ENCODE measurements at regions not wholly inside any gene's neighbourhood (a gene's known extent, or its start where the extent isn't known, plus 50 kb on each side); places are given as distances from the start of the nearest gene placed in this dataset.

- no peak for TF ChIP-seq CTCF (IDR thresholded peaks at IDR 0.05; ENCODE audit: insufficient read depth, low read length, poor library complexity, severe bottlenecking)
- H3K4me3 ChIP-seq (ENCODE audit: low read depth, low read length), result no peak overlapping the region
- H3K27me3 ChIP-seq (ENCODE audit: control insufficient read depth, insufficient read depth, low read length), result peaks cover 50% of the 10 kb centered on the region
- DNase-seq (ENCODE audit: low read depth), result no peak
- no peaks in the 10 kb centered on the region for H3K36me3 ChIP-seq (ENCODE audit: control insufficient read depth, insufficient read depth, low read length)
These were observed 202.3 kb upstream of the CIBAR2 start for GRCh38 chr16:85314512-85314971.

GRCh38 chr16:85315866-85316265 lies 203.6 kb upstream of the CIBAR2 start:
- no peak for TF ChIP-seq CTCF (IDR thresholded peaks at IDR 0.05; ENCODE audit: insufficient read depth, low read length, poor library complexity, severe bottlenecking)

GRCh38 chr16:85316321-85316919 lies 204.1 kb upstream of the CIBAR2 start:
- Histone ChIP-seq H3K27me3 (ENCODE audit: control insufficient read depth, insufficient read depth, low read length) (peaks cover 38% of the 10 kb centered on the region), H3K4me3 (ENCODE audit: low read depth, low read length) (no peak overlapping the region), H3K36me3 (ENCODE audit: control insufficient read depth, insufficient read depth, low read length) (no peaks in the 10 kb centered on the region)
- peak; percentile 95 for TF ChIP-seq CTCF (IDR thresholded peaks at IDR 0.05; ENCODE audit: insufficient read depth, low read length, poor library complexity, severe bottlenecking)
- no peak for DNase-seq (ENCODE audit: low read depth)

More at GRCh38 chr16:85315866-85316265, 203.6 kb upstream of the CIBAR2 start:
- Histone ChIP-seq H3K27me3 (ENCODE audit: control insufficient read depth, insufficient read depth, low read length) (peaks cover 43% of the 10 kb centered on the region), H3K4me3 (ENCODE audit: low read depth, low read length) (no peak overlapping the region), H3K36me3 (ENCODE audit: control insufficient read depth, insufficient read depth, low read length) (no peaks in the 10 kb centered on the region)
- DNase-seq (ENCODE audit: low read depth), result no peak

- TF ChIP-seq CTCF (IDR thresholded peaks at IDR 0.05; ENCODE audit: insufficient read depth, low read length, poor library complexity, severe bottlenecking), result no peak
These were observed 204.7 kb upstream of the CIBAR2 start for GRCh38 chr16:85316944-85317343.

GRCh38 chr16:85317704-85318103 lies 205.4 kb upstream of the CIBAR2 start:
- Histone ChIP-seq H3K4me3 (ENCODE audit: low read depth, low read length) (no peak overlapping the region), H3K36me3 (ENCODE audit: control insufficient read depth, insufficient read depth, low read length) (no peaks in the 10 kb centered on the region), H3K27me3 (ENCODE audit: control insufficient read depth, insufficient read depth, low read length) (peaks cover 27% of the 10 kb centered on the region)
- no peak for DNase-seq (ENCODE audit: low read depth)
- no peak for TF ChIP-seq CTCF (IDR thresholded peaks at IDR 0.05; ENCODE audit: insufficient read depth, low read length, poor library complexity, severe bottlenecking)

More at GRCh38 chr16:85316944-85317343, 204.7 kb upstream of the CIBAR2 start:
- Histone ChIP-seq H3K36me3 (ENCODE audit: control insufficient read depth, insufficient read depth, low read length) (no peaks in the 10 kb centered on the region), H3K27me3 (ENCODE audit: control insufficient read depth, insufficient read depth, low read length) (peaks cover 33% of the 10 kb centered on the region), H3K4me3 (ENCODE audit: low read depth, low read length) (no peak overlapping the region)
- DNase-seq (ENCODE audit: low read depth), result no peak

Data from kidney epithelial cell (primary cell).